ENCODE measurements at regions not wholly inside any gene's neighbourhood (a gene's known extent, or its start where the extent isn't known, plus 50 kb on each side); places are given as distances from the start of the nearest gene placed in this dataset.
A peak's percentile ranks its signal among the peaks of the same experiment; 100 is the strongest.
"Not testable (repeated sequence)": the region's sequence is repeated elsewhere in the genome, so short reads cannot be mapped to it uniquely, and the experiment has no call there.

DNA sequence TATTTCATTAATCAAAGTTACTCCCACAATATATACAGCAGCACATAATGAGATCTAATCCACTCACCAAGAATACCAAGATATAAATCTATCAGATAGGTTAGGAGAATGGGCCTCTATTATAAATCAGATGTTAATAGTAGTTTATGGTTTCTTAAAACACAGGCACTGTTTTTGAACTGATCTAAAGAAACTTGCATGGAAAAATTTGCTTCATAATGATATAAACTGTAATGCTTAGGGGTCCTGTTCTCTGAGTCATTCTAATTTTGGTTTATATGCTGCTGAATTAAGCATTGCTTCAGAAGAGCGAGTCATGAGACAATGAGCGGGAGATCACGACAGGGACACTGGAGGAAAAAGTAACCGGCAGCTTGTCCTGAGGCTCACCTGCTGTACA lies 113.3 kb upstream of the OTUD4 start:
- no peak for DNase-seq

DNA sequence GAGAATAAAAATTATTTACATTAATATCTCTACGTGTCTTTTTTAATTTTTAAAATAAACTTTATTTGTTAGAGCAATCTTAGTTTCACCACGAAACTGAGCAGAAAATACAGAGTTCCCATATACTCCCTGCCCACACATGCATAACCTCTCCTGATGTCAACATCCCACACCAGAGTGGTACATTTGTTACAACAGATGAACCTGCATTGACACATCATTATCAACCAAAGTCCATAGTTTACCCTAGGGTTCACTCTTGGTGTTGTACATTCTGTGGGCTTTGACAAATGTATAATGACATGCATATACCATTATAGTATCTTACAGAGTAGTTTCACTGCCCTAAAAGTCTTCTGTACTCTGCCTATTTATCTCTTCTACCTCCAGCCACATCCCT lies 110.6 kb upstream of the OTUD4 start:
- DNase-seq = no peak

DNA sequence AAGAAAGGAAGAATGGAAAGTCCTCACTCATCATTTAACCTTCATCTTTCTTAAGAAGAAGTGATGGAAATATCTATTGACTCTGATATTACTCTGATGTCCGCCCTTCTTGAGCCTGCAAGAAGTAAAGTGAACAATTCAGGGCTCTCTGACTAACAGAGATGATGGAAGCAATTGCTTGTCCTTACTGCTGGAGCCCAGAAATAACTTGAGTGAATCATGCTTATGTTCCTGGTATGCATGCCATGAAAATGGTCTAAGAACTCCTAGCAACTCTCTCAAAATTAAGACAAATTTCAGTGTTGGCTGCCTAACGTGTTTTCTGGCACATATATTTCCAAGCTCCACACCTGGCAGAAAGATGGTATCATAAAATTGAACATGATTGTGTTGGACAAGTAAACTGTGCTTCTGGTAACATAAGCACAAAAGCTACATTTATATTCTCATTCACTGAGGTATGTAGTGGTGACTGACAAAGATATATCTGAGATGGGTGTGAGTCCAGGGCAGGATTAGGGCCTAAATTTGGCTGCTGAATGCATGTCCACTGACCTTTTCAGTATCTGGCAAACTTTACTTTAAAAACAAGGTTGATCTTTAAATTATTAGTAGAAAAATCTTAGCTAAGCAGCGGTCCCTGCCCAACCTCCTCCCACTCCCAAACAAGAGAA lies 109.2 kb upstream of the OTUD4 start:
- no peak for DNase-seq

DNA sequence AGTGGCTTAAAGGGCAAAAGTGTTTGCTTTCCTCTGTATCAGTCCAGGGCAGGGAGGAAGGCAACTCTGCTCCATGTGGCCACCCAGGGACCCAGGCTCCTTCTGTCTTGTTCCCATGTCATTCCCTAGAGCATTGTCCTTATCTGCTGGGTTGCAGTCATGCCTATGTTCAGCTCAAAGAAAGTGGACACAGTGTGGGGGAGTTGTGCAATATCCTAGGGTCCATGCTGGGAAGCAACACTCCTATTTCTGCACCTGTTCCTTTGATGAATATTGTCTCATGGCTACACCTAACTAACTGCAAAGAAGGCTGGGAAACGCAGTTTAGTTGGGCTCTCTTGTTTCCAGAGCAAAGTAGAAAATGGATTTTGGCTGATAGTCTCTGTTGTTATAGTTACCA lies 107.0 kb upstream of the OTUD4 start:
- no peak for DNase-seq

DNA sequence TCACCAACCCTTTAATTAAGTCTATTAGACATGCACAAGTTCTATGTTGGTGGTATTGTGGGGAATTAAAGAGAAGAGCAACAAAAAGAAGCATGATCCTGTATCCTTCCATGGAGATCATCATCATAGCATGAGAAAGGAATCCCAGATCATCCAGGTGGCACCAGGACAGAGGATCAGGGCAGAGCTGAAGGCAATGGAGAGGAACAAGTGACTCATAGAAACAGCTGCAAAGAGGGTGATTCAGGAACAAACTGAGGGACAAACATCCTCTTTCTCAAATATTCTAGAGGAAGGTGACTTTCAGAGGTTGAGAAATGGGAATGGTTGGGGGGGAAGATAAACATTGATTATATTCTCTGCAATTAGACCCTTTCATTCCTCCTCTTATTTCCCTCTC lies 105.5 kb upstream of the OTUD4 start:
- DNase-seq = no peak

DNA sequence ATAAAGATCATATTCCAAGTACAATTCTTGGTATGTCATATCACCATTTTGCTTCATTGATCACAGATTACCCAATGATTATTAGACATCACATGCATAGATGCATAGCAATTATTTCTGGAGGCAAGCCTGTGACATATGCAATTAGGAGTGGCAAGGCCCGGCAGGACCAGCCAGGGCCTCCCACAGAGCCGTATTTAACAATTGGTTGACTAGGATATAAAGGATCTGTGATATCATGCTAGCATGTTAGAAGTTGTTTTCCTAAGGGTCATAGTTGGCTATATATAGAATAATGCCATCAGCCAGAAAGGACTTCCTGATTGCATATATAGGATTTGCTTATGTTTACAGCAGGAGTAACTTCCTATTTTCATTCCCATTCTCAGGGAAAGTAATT lies 103.5 kb upstream of the OTUD4 start:
- DNase-seq = no peak

DNA sequence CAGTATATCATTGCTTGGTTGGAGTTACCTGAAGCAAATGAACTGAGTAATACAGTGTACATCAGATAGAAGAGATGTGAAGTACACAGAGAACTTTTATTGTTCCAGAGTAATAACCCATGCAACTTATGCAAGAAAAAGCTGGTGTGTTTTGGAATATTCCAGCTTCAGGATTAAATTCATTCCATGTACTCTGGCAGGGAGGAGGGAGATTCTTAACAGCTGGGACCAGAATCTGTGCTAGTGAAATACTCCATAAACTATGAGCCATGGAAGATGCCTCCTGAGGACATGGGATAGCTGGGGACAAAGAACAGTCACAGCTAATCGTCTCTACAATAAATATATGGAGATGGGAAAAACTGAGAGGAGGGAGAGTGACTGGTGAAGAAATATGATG lies 101.6 kb upstream of the OTUD4 start:
- DNase-seq = no peak

DNA sequence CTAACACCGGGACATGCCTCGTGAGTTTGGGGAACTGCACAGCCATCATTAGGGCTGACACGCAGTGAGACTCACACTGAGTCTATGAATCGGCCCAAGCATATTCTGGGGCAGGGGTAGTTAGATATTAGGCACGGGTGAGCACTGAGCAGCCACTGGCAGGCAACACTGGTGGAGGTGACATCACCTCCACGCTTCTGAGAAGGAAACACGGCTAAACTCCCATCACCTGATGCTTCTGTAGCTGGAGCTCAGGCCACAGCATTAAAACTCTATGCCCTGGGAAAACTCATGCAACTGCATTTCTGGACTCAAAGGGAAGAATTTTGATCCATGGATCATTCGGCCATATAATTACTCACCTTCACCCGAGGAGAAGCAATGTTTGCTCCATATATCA lies 100.8 kb upstream of the OTUD4 start:
- no peak for DNase-seq

DNA sequence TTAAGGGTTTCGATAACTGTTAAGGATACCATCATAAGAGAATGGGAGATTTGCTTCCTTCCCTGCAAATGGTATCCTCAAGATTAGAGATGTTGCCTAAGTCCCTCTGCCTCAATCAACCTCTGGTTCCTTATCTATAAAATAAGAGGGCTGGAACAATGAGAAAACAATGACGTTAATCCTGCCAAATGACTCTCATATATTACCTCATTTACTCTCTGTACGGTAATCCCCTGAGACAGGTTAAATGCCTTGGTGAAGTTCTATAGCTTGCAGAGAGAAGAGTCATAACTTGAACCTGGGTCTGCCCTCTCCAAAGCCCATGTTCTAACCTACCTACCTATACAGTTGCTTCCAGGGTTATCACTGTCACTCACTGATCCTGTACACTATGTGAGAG lies 100.2 kb upstream of the OTUD4 start:
- no peak for DNase-seq

DNA sequence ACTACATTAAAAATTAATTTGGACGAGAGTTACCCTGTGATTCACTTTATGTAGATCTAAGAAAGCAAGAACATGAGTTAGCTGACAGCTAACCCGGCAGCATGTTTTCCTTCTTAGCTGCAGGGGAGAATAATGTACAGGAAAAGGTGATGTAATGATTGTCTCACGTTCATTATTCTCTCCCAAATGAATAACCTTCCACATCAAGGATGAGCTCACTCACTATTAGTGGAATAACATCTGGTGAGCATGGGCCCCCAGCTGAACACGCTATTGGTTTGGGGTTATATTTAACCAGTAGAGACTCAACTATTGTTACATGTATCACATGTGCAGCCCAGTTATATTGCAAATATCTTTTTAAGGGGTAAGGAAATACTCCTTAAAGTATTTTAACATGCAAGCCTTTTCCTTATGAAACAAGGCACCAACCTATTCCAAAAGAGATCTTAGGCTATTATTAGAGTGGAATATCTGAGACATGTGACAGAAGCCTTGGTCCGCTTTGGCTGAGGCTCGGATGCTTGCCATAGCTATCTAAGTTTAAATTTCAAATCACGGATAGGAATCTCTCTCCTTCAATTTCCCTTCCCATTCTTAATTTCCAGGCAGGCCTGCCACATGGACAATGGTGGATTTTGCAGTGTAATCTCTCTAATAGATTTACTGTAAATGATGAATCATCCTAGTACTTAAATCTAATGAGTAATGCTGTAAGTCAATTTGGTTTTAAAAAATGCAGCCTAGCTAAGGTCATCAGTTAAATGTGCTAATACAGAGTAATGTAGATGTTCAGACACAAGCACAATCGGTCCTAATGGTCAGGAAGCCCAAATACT lies 99.0 kb upstream of the OTUD4 start:
- DNase-seq = no peak

DNA sequence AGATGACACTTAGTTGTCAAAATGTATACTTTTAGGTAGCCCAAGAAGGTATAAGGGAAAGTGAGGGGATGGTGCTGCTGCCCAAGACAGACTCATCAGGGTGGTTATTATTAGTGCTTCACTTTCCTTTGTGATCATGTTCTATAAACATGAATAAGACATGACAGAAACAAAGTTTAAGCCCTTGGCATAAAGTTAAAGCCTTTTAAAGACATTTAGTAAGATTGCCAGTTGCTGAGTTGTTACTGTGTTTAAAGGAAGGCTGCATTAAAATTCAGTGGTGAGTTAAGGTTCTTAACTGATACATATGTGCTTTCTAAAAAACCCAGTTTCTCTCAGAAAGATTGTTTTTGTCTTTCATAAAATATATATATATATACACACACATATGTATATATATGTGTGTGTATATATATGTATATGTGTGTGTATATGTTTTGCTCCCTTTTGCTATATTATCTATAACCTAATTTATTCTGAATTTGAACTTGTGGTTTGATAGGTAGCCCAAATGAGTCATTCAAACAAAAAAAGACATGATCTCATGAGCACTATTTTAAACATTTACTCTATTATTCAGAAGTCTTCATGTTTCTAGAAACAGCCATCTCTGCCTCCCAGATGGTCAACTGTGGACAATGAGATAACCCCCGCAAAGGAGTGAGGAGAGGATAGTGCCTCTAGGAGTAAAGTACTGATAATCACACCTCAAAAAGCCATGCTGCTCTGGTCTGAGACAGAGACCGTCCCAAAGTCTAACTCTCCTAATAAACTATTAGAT lies 98.1 kb upstream of the OTUD4 start:
- DNase-seq = no peak

DNA sequence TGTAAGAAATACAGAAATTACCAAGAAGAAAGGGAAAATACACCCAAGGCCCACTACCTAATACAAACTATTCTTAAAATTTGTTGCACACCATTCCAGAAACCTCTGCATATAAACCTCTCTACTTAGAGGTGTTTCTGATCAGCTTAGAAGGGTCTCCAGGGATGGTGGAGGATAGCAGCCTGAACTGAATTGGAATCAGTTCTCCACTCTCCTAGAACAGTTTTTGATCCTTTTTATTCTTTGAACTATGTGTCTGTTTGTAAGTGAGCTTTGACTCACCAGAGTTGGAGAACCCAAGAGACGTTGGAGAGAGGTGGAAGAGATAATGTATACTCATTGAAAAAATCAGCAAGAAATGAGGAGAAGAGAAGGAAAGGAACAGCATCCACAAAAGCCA lies 96.6 kb upstream of the OTUD4 start:
- DNase-seq = no peak

DNA sequence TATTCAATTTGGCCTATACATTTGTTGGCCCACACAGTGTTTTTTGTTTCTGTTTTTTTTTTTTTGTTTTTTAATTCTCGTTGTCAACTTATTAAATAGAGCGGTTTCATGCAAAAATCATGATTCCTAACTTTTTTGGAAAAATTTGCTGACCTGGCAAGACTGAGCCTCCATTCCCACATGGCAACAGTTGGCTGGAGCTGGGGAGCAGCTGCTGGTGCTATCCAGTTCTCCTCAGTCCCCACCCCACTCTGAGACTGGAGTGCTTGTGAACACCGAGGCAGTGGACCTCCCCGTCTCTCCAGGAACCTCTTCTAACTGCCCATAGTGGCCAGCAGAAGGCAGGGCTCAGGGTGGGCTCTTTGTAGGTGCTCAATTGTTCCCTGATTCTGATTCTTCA lies 95.7 kb upstream of the OTUD4 start:
- DNase-seq = no peak

DNA sequence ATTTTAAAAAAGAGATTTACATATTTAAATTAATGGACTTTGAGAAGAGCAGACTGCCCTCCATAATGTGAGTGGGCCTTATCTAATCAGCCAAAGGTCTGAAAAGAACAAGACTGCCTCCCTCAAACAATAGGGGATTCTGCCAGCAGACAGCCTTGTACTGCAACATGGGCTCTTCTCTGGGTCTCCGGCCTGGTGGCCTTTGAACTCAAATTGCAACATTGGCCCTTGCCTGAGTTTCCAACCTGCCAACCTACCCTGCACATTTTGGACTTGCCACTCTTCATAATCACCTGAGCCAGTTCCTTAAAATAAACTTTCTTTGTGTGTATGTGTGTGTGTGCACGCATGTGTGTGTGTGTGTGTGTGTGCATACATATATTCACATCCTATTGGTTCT lies 90.8 kb upstream of the OTUD4 start:
- no peak for DNase-seq

DNA sequence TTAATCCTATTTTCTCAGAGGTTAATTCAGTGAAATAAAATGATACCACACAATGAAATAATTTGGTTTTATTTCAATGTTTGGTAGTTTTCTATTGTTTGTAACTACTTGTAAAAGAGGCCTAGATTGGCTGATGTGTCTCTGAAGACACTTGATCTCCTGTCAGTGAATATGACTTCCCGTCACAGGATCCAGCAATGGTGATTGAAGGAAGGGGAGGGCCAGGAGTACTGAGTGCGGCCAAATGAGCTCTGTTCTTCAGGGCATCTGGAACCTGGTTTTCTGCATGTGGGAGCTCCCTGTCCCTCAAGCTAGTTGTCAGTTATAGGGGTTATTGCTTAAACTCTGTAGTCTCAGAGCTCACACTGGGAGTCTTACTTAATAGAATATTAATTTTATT lies 86.5 kb upstream of the OTUD4 start:
- no peak for DNase-seq

DNA sequence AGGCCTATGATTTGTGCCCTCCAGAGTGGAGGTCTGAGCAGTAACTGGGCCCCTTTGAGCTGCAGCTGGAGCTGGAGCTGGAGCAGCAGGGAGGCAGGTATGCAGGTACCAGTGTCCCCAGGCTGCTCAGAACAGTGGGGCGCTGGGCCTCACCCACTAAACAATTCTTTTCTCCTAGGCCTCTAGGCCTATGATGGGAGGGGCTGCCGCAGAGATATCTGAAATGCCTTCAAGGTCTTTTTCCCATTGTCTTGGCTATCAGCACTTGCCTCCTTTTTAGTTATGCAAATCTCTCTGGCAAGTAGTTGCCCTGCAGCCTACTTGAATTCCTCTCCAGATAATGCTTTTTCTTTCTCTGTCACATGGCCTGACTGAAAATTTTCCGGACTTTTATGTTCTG lies 79.7 kb upstream of the OTUD4 start:
- no peak for DNase-seq

DNA sequence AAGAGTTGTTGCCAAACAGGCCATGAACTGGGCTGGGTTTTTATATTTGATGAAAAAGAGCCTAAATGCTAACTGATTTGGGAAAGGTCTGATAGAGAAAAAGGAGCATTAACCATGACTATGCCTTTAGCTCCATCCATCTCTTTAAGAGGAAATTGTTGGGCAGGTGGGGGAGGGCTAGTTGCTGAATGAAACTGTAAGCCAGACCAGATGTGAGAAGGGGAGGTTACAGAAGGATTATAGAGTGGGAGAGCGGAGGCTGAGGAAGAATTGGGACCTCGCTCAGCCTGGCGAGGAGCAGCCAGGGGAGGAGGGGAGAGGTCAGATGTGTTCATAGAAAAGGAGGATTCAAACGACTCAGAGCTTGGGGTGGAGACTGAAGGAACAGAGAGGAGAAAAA lies 74.9 kb upstream of the OTUD4 start:
- DNase-seq = not testable (repeated sequence)

DNA sequence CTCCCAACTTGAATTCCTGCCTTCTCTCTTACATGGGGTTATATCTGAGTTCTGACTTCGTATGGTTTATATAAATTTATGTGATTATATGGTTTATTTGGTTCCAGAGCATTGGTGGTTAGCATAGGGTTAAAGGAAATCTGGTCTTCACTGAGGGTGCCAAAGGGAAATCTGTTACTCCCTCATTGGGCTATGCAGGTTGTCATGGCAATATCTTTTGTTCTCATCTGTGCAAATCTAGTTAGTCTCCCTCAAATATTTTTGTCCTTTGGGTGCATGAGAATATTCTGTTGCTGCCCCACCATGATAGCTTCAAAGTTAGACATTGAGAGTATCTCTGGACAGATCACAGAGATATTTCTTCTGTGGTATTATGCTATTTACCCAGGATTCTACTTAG lies 71.8 kb upstream of the OTUD4 start:
- DNase-seq = no peak

DNA sequence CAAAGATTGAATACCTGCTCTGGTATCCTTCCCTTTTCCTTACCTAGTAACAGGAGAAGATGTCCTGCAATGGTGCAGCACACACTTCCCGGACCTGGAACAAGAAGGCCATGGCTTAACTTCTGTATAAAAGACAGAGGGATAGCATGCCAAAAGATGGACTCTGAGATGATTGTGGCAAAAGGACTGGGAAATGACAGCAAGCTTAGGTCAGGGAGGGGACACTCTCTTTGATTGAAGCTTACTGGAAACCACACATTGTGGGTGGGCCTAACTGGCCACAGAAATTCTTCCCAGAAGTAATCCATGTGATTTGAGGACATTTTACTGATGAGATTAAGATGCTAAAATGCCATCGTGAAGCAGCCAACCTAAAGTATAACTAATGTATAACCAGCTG lies 71.0 kb upstream of the OTUD4 start:
- DNase-seq = no peak

DNA sequence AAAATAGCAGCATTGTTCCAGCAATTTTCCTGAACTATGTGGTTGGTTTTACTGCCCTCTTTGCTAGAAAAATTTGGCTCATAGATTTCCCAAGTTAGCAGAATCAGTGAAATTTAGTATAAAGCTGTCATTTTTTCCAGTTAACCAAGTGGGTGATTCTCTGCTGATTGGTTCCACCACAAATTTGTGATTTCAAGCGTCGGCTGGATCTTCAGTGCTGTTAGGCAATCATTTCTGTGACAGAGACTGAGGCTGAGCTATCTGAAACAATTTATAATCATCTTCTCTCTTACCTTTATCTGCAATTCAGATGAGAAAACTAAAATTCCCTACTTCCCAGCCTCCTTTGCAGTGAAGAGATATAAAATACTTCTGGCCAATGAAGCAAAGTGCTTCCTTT lies 68.6 kb upstream of the OTUD4 start:
- DNase-seq = no peak

DNA sequence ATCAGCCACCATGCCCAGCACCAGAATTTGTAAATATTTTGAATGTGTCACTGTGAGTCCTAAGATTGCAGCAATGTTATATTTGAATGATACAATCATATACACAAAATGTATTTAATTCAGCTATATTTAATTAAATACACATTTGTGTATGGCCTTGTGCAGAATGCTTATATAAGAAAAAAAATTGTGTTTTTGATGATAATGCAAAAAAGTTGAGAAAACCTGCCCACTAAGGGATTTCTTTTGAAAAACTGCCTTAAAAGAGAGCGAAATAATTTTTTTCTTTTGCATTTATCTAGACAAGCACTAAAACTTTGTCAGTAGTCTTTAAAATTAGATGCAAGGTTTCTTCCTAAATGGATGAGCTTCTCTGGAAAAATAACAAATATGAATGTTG lies 68.1 kb upstream of the OTUD4 start:
- no peak for DNase-seq

DNA sequence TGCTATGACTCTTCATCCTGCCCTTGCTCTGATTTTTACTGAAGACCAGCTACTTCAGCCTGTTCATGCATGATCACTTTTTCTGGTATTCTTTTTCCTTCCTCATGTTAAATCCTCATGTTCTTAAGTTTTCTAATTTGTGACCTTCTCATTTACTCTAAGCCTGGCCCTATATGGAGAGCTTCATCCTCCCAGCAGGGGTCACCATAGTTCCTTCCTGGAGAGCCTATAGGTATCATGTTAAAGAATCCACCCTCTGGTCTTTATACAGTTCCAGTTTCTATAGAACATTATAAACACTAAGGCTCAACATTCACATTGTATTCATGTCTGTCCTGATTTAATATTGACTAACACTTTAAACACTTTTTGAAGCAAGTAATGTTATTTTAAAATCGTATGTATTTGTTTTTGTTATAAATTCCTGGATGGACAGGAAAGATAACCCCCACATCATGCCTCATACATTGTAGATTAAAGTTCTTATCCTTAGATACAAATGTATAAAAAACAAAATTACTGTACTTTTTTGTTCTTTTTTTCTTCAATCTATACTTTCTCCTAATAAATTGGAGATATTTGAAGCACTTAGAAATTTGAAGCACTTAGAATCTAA lies 53.8 kb upstream of the OTUD4 start:
- peak; percentile 6 for DNase-seq

DNA sequence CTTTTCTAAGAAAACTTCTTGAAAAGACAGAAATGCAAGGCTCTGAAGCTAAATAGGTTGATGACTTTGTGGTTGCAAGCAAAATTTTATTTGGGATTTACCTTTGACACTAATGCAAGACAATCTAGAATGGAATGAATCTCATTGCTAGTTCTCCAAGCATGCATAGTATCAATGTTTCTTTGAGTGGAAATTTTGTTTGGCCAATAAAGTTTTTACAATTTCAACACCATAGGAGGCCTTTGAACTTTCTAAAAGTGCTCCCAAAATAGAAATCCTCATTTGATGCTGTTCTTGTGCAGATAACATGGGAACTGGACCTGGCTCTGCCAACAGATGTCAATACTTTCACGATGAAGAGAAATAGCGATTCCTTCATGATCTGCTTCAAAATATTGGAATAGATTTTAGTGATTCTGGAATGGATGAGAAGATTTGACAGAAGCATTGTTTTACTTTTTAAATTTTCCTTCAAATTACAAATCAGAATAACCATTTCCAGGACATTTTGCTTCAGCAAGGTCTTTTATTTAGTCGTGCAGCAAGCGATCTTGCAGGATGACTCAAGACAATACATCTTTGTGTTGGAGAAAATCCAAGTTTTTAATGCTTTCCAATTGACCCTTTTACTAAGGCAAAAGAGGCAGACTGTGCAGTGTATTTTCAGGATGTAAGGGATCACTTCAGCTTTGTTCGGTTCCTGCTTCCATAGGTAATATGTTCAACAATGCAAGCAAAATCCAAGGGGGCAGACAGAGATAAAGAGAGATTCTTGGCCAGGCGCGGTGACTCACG lies 51.7 kb upstream of the OTUD4 start:
- DNase-seq = no peak
